ENCODE measurements at regions not wholly inside any gene's neighbourhood (a gene's known extent, or its start where the extent isn't known, plus 50 kb on each side); places are given as distances from the start of the nearest gene placed in this dataset.

DNA sequence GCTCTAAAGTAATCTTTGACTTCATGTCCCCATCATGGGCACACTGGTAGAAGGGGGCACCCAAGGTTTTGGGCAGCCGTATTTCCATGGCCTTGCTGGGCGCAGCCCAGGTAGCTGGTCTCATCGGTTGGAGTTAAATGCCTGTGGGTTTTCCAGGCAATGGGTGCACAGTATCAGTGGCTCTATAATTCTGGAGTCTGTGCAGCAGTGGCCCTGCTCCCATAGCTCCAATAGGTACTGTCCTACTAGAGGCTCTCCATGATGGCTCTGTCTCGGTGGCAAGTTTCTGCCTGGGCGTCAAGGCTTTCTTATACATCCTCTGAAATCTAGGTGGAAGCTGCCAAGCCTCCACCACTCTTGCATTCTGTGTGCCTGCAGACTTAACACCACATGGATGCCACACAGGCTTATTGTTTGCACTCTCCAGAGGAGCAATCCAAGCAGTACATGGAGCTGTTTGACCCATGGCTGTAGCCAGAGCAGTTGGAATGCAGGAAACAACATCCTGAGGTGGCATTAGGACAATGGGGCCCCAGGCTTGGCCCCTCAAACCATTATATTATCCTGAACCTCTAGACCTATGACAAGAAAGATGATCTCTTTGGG lies 60.5 kb upstream of the UGT8 start:
- no peak for DNase-seq (ENCODE audit: low read depth)

GRCh38 chr4:114539985-114540384 lies 58.6 kb upstream of the UGT8 start:
- no peak for DNase-seq (ENCODE audit: low read depth)

DNA sequence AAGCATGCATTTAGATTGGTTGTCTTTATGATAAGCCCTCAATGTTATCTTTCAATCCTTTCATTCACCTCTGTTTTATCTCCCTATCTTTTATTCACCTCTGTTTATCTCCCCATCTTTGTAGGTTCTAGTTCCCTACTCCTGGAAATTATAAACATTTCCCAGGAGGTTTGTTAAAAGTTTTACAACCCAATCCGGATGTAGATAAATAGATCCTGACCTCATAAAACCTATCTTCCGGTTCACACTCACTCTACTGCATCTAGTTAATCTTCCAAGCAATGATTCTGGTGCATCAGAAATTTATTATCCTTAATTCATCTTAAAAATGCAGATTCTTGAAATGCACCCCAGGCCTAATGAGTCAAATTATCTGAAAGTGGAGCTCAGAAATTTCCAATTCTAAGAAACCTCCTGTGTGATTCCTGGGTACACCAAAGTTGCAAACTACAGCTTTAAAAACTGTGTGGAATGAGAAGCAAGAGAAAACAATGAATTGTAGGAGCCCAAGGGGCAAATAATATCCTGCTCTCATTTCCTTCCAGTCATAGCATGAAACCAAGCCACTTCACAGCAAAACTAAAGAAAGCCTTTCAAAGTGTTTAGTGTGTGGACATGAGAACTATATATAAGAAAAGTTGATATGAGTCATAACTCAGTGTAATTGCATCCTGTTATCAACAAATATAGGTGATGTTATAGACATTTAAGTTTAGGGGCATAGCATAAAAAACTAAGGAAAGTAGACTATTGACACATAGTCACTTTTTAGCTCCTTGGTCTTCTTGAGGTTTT lies 51.1 kb upstream of the UGT8 start:
- DNase-seq (ENCODE audit: low read depth): no peak

Measured in stimulated activated CD8-positive, alpha-beta memory T cell treated with anti-CD3 and anti-CD28 coated beads, Interleukin-15, amount 100 ng/mL, for 1 hour (primary cell).